Adrenal gland (tissue), 5 donors: ENCODE measurements at regions not wholly inside any gene's neighbourhood (a gene's known extent, or its start where the extent isn't known, plus 50 kb on each side); places are given as distances from the start of the nearest gene placed in this dataset.

ENCODE experiments used
- CTCF ChIP-seq, 6 experiments: fragments of 450-650 bp in 4 of 6; fragments of 200-600 bp in 2 of 6; sonication (generic) in 1 of 6; IDR thresholded peaks; 1 replicate in 5 of 6; 2 replicates in 1 of 6; pipeline versions ENCODE4 v1.5.1 to v1.8.0; 2016 to 2021; ENCODE audit warnings: antibody characterized with exemption in 6 of 6, mild to moderate bottlenecking in 2 of 6, moderate library complexity in 1 of 6
- POLR2A ChIP-seq, 2 donors: fragments of 450-650 bp; IDR thresholded peaks; one replicate each; pipeline ENCODE4 v1.6.1; 2017; ENCODE audit warnings: antibody characterized with exemption in 2 of 2, mild to moderate bottlenecking in 2 of 2, moderate library complexity in 1 of 2
- donor health status: DM: no; HTN: no; CAD: no.

GRCh38 chr16:73170612-73171038, 122.7 kb upstream of the ZFHX3 start:
- no peak for TF ChIP-seq CTCF (IDR thresholded peaks at IDR 0.05)
- TF ChIP-seq POLR2A (IDR thresholded peaks at IDR 0.05), result no peak
